SK-N-SH treated with all-trans-retinoic acid at 6 μM for 48 hours (cell line): ENCODE measurements at regions not wholly inside any gene's neighbourhood (a gene's known extent, or its start where the extent isn't known, plus 50 kb on each side); places are given as distances from the start of the nearest gene placed in this dataset.

Experiments
- ATAC-seq: fragments of 200-7000 bp; cut with Tn5 transposase; 3 replicates; pipeline ENCODE4 v1.9.1; 2020; ENCODE audit warnings: mild to moderate bottlenecking, moderate library complexity
- BACH2 ChIP-seq: fragments of 250-450 bp; sonication (Bioruptor Pico); IDR thresholded peaks from 2 replicates; pipeline ENCODE4 v1.9.0; 2021; ENCODE audit warnings: mild to moderate bottlenecking, borderline replicate concordance
- CREB5 ChIP-seq: fragments of 250-450 bp; sonication (Bioruptor Pico); IDR thresholded peaks from 2 replicates; pipeline ENCODE4 v1.5.1; 2020; ENCODE audit warnings: low read depth, mild to moderate bottlenecking, moderate library complexity
- CSDC2 ChIP-seq: fragments of 250-450 bp; sonication (Bioruptor Pico); IDR thresholded peaks from 2 replicates; pipeline ENCODE4 v1.5.0; 2020; ENCODE audit warnings: mild to moderate bottlenecking, moderate library complexity
- ESRRG ChIP-seq: fragments of 250-450 bp; sonication (Bioruptor Pico); IDR thresholded peaks from 2 replicates; pipeline ENCODE4 v1.6.1; 2021; ENCODE audit warnings: mild to moderate bottlenecking
- GLIS3 ChIP-seq: fragments of 250-450 bp; sonication (Bioruptor Pico); IDR thresholded peaks from 2 replicates; pipeline ENCODE4 v1.5.0; 2020; ENCODE audit warnings: mild to moderate bottlenecking, moderate library complexity
- ISL1 ChIP-seq: fragments of 250-450 bp; sonication (Bioruptor Pico); IDR thresholded peaks from 2 replicates; pipeline ENCODE4 v2.1.2; 2022; ENCODE audit warnings: mild to moderate bottlenecking, moderate library complexity
- OSR1 ChIP-seq: fragments of 250-450 bp; sonication (Bioruptor Pico); IDR thresholded peaks from 2 replicates; pipeline ENCODE4 v1.8.0; 2022; ENCODE audit warnings: moderate library complexity, mild to moderate bottlenecking, inconsistent platforms
- POU6F1 ChIP-seq: fragments of 250-450 bp; sonication (Bioruptor Pico); IDR thresholded peaks from 2 replicates; pipeline ENCODE4 v1.8.0; 2021; ENCODE audit warnings: low read depth, mild to moderate bottlenecking, moderate library complexity, borderline replicate concordance
- PPARA ChIP-seq: fragments of 250-450 bp; sonication (Bioruptor Pico); IDR thresholded peaks from 2 replicates; pipeline ENCODE4 v1.5.0; 2020; ENCODE audit warnings: mild to moderate bottlenecking, borderline replicate concordance
- RARB ChIP-seq: fragments of 250-450 bp; sonication (Bioruptor Pico); IDR thresholded peaks from 2 replicates; pipeline ENCODE4 v1.8.0; 2021; ENCODE audit warnings: mild to moderate bottlenecking, moderate library complexity
- SNAI2 ChIP-seq: fragments of 250-450 bp; sonication (Bioruptor Pico); IDR thresholded peaks from 2 replicates; pipeline ENCODE4 v1.5.0; 2020; ENCODE audit warnings: mild to moderate bottlenecking, moderate library complexity
- ZFP3 ChIP-seq: fragments of 250-450 bp; sonication (Bioruptor Pico); IDR thresholded peaks from 2 replicates; pipeline ENCODE4 v1.5.0; 2020; ENCODE audit warnings: mild to moderate bottlenecking, moderate library complexity
- ZFP30 ChIP-seq: fragments of 450-650 bp; formaldehyde crosslinking; IDR thresholded peaks from 2 replicates; pipeline ENCODE4 v1.5.0; 2022; ENCODE audit warnings: mild to moderate bottlenecking, moderate library complexity
- ZNF8 ChIP-seq: fragments of 450-650 bp; formaldehyde crosslinking; IDR thresholded peaks from 2 replicates; pipeline ENCODE4 v1.5.0; 2020; ENCODE audit warnings: mild to moderate bottlenecking, moderate library complexity
- TF ChIP-seq, protein P1 (sequence below): fragments of 250-450 bp; sonication (Bioruptor Pico); IDR thresholded peaks from 2 replicates; pipeline ENCODE4 v1.5.0; 2020; ENCODE audit warnings: mild to moderate bottlenecking, moderate library complexity
- TF ChIP-seq, protein P2 (sequence below): fragments of 250-450 bp; sonication (Bioruptor Pico); IDR thresholded peaks from 2 replicates; pipeline ENCODE4 v1.8.0; 2020; ENCODE audit warnings: mild to moderate bottlenecking, moderate library complexity, borderline replicate concordance

DNA sequence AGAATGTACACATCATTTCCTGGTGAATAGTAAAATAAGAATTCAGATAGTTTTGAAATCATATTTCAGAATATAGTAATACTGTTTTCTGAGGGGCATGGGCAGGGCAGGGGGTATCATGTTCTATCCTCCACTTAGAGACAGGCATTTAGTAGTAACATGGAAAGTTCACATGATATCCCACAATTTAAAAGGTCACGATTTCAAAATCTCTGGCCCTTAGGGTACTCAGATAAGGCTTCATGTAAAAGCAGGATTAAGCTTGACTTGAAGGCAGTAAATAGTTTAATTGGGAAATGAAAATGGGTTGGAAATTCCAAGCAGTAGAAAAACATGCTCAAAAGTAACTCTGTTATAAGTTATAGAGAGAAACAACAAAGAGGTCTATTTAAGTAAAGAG lies 353.2 kb upstream of the AGTR1 start:
- no peak for ATAC-seq
- TF ChIP-seq RARB (CRISPR knock-in tag) (no peak), SNAI2 (CRISPR knock-in tag) (no peak), CSDC2 (CRISPR knock-in tag) (no peak), ESRRG (CRISPR knock-in tag) (no peak), OSR1 (CRISPR knock-in tag) (no peak), GLIS3 (CRISPR knock-in tag) (no peak), ZNF8 (no peak)
- TF ChIP-seq, all 23 proteins: peak for 0

DNA sequence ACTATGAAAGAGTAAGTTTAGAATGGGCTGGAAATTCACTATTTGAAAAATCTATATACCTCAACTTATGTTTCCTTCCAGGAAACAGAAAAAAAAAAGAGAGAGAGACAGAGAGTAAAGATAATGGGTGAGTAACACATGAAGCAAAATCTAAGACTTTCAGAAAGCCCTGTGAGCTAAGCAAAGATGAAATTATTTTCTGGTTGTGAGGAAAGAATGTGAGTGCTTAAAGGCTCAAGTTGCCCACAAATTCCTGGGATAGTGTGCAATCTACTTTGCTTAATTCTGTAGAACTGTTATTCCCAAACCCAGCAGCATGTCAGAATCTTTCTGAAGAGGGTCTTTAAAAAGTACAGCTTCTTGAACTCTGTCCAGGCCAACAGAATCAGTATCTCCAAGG lies 337.7 kb upstream of the AGTR1 start:
- no peak for ATAC-seq
- TF ChIP-seq CREB5 (CRISPR knock-in tag): no peak
- no peak for TF ChIP-seq SNAI2 (CRISPR knock-in tag)
- no peak for TF ChIP-seq PPARA (CRISPR knock-in tag)
- TF ChIP-seq ZFP30 (CRISPR knock-in tag): no peak
- TF ChIP-seq POU6F1 (CRISPR knock-in tag): no peak
- TF ChIP-seq CSDC2 (CRISPR knock-in tag): no peak
- no peak for TF ChIP-seq BACH2 (CRISPR knock-in tag)
- TF ChIP-seq, protein P1, sequence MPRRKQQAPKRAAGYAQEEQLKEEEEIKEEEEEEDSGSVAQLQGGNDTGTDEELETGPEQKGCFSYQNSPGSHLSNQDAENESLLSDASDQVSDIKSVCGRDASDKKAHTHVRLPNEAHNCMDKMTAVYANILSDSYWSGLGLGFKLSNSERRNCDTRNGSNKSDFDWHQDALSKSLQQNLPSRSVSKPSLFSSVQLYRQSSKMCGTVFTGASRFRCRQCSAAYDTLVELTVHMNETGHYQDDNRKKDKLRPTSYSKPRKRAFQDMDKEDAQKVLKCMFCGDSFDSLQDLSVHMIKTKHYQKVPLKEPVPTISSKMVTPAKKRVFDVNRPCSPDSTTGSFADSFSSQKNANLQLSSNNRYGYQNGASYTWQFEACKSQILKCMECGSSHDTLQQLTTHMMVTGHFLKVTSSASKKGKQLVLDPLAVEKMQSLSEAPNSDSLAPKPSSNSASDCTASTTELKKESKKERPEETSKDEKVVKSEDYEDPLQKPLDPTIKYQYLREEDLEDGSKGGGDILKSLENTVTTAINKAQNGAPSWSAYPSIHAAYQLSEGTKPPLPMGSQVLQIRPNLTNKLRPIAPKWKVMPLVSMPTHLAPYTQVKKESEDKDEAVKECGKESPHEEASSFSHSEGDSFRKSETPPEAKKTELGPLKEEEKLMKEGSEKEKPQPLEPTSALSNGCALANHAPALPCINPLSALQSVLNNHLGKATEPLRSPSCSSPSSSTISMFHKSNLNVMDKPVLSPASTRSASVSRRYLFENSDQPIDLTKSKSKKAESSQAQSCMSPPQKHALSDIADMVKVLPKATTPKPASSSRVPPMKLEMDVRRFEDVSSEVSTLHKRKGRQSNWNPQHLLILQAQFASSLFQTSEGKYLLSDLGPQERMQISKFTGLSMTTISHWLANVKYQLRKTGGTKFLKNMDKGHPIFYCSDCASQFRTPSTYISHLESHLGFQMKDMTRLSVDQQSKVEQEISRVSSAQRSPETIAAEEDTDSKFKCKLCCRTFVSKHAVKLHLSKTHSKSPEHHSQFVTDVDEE (CRISPR knock-in tag): no peak

DNA sequence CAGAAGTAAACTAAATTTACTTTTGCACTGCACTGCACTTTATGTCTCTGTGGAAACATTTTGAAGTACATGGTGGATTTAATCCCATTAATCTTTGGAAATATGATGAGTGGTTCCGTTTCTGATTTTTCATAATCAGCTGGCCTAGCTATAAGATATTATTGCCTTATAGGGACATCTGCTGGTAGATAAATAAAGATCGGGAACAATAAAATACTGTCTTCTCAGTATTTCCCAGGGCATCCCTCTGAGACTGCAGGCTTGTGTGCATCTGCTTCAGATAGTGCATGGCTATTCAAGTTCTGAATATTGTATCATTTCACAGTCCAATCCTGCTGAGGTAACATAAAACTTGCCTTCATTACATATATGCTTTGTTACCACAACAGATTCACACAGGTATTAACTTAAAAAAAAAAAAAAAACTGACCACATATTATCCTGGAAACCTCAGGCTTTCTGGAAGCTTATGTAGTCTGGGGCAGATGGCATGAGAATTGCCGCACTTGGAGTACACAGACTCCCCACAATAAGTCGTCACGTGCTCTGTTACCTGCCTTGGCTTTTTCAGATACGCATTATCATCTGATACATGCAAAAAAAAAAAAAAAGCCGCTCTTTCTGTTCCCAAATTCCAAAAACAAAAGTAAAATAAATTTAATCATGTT lies 330.8 kb upstream of the AGTR1 start:
- TF ChIP-seq, protein P1 (CRISPR knock-in tag): no peak
- TF ChIP-seq ZFP3 (CRISPR knock-in tag) (no peak), ISL1 (CRISPR knock-in tag) (no peak), OSR1 (CRISPR knock-in tag) (no peak), CSDC2 (CRISPR knock-in tag) (no peak), SNAI2 (CRISPR knock-in tag) (no peak), RARB (CRISPR knock-in tag) (no peak), ESRRG (CRISPR knock-in tag) (no peak), PPARA (CRISPR knock-in tag) (no peak), GLIS3 (CRISPR knock-in tag) (no peak), CREB5 (CRISPR knock-in tag) (no peak)
- TF ChIP-seq, protein P2, sequence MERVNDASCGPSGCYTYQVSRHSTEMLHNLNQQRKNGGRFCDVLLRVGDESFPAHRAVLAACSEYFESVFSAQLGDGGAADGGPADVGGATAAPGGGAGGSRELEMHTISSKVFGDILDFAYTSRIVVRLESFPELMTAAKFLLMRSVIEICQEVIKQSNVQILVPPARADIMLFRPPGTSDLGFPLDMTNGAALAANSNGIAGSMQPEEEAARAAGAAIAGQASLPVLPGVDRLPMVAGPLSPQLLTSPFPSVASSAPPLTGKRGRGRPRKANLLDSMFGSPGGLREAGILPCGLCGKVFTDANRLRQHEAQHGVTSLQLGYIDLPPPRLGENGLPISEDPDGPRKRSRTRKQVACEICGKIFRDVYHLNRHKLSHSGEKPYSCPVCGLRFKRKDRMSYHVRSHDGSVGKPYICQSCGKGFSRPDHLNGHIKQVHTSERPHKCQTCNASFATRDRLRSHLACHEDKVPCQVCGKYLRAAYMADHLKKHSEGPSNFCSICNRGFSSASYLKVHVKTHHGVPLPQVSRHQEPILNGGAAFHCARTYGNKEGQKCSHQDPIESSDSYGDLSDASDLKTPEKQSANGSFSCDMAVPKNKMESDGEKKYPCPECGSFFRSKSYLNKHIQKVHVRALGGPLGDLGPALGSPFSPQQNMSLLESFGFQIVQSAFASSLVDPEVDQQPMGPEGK: no peak
- peak; percentile 90 for ATAC-seq
